Endothelial cell of umbilical vein (primary cell): ENCODE measurements at regions not wholly inside any gene's neighbourhood (a gene's known extent, or its start where the extent isn't known, plus 50 kb on each side); places are given as distances from the start of the nearest gene placed in this dataset.
A peak's percentile ranks its signal among the peaks of the same experiment; 100 is the strongest.

Source experiments
- BruUV-seq: library from RNA; stranded (reverse); fragments of 400-500 nt; replicated peaks from 2 replicates; lab custom pipeline; 2021; lab: Mats Ljungman, UMichigan
- CTCF ChIA-PET: fragments of 300-600, 350-600 bp; sonication (Branson Sonifier 250); formaldehyde crosslinking; loops from one replicate; lab custom pipeline; 2021; ENCODE audit warnings: antibody characterized with exemption, inconsistent platforms; lab: Charles Lee
- POLR2A ChIA-PET: fragments of 300-600, 350-600 bp; sonication (Branson Sonifier 250); formaldehyde crosslinking; loops from one replicate; lab custom pipeline; 2021; ENCODE audit warnings: antibody characterized with exemption, inconsistent platforms; lab: Charles Lee
- DNase-seq: peaks from one replicate; pipeline ENCODE4 v3.0.0-alpha.2; 2011; ENCODE audit warnings: low read depth, low spot score
- FAIRE-seq: peaks from 2 replicates; lab custom pipeline; 2011; peaks lifted over from hg19 to GRCh38; lab: Jason Lieb, UNC
- H2AFZ ChIP-seq: 2 replicates; pipeline ENCODE4 v1.6.0; 2012; ENCODE audit warnings: low read depth, low read length, control low read depth, inconsistent platforms
- H3K27ac ChIP-seq: 2 replicates; pipeline ENCODE4 v1.5.1; 2011; ENCODE audit warnings: low read depth, mild to moderate bottlenecking, control low read depth, low read length, moderate library complexity; ENCODE audit not compliant: insufficient read depth
- H3K27me3 ChIP-seq, 2 experiments: 2 replicates each; pipeline versions ENCODE4 v1.6.0 to v1.6.1; 2011; ENCODE audit warnings: low read length in 2 of 2, mixed read lengths in 1 of 2; ENCODE audit not compliant: control insufficient read depth in 2 of 2, insufficient read depth in 2 of 2
- H3K36me3 ChIP-seq, 2 experiments: 2 replicates in 1 of 2; 3 replicates in 1 of 2; pipeline ENCODE4 v1.5.1; 2011; ENCODE audit warnings: low read length in 2 of 2, mild to moderate bottlenecking in 1 of 2, moderate library complexity in 1 of 2; ENCODE audit not compliant: control insufficient read depth in 2 of 2, insufficient read depth in 2 of 2; ENCODE audit errors: extremely low read depth in 1 of 2
- H3K4me1 ChIP-seq: 3 replicates; pipeline ENCODE4 v1.5.1; 2011; ENCODE audit warnings: mild to moderate bottlenecking, low read length; ENCODE audit not compliant: control insufficient read depth, insufficient read depth; ENCODE audit errors: extremely low read depth
- H3K4me2 ChIP-seq: 2 replicates; pipeline ENCODE4 v1.6.1; 2011; ENCODE audit warnings: low read length, control low read depth, mixed read lengths; ENCODE audit not compliant: insufficient read depth
- H3K4me3 ChIP-seq, 3 experiments: fragments of 200-600 bp in 1 of 3; sonication (generic), shearing (Covaris generic) in 1 of 3; replicated peaks in 1 of 3; 2 replicates each; pipeline ENCODE4 v1.5.1; 2011 to 2016; ENCODE audit warnings: control low read depth in 3 of 3, low read length in 3 of 3, mild to moderate bottlenecking in 2 of 3, inconsistent platforms in 1 of 3, low read depth in 1 of 3, moderate library complexity in 1 of 3; ENCODE audit not compliant: insufficient read depth in 1 of 3
- H3K79me2 ChIP-seq: 2 replicates; pipeline ENCODE4 v1.6.0; 2012; ENCODE audit warnings: low read length, inconsistent platforms; ENCODE audit not compliant: control insufficient read depth, insufficient read depth
- H3K9ac ChIP-seq: replicated peaks from 2 replicates; pipeline ENCODE3; 2011; ENCODE audit warnings: low read length, control low read depth; ENCODE audit not compliant: insufficient read depth; ENCODE audit errors: extremely low read depth
- H3K9me1 ChIP-seq: replicated peaks from 3 replicates; pipeline ENCODE4 v1.6.0; 2011; ENCODE audit warnings: mild to moderate bottlenecking, low read length; ENCODE audit not compliant: control insufficient read depth, insufficient read depth; ENCODE audit errors: extremely low read depth
- H3K9me3 ChIP-seq: replicated peaks from 2 replicates; pipeline ENCODE4 v1.5.1; 2012; ENCODE audit warnings: low read length, inconsistent platforms; ENCODE audit not compliant: control insufficient read depth, insufficient read depth
- H4K20me1 ChIP-seq: replicated peaks from 2 replicates; pipeline ENCODE3; 2011; ENCODE audit warnings: mild to moderate bottlenecking, low read length; ENCODE audit not compliant: control insufficient read depth, insufficient read depth; ENCODE audit errors: extremely low read depth
- EZH2 ChIP-seq: IDR thresholded peaks from 2 replicates; pipeline ENCODE4 v1.6.1; 2012; ENCODE audit warnings: borderline replicate concordance, low read depth, mild to moderate bottlenecking, moderate library complexity, low read length, inconsistent platforms; ENCODE audit not compliant: severe bottlenecking
- FOS ChIP-seq: IDR thresholded peaks from 2 replicates; pipeline ENCODE4 v1.6.1; 2011; ENCODE audit warnings: mild to moderate bottlenecking, low read length, moderate library complexity, borderline replicate concordance; ENCODE audit not compliant: insufficient read depth
- GATA2 ChIP-seq: IDR thresholded peaks from 2 replicates; pipeline ENCODE4 v1.7.0; 2011; ENCODE audit warnings: low read depth, mild to moderate bottlenecking, moderate library complexity, mixed read lengths, low read length; ENCODE audit not compliant: insufficient read length, insufficient read depth
- JUN ChIP-seq: IDR thresholded peaks from 2 replicates; pipeline ENCODE4 v1.6.1; 2011; ENCODE audit warnings: borderline replicate concordance, low read depth; ENCODE audit not compliant: insufficient read length, insufficient read depth
- MAX ChIP-seq: IDR thresholded peaks from 2 replicates; pipeline ENCODE4 v1.6.1; 2011; ENCODE audit not compliant: insufficient read depth, insufficient read length
- MYC ChIP-seq: IDR thresholded peaks from one replicate; pipeline ENCODE4 v1.6.1; 2011; ENCODE audit warnings: mild to moderate bottlenecking, low read depth, low read length
- POLR2A ChIP-seq: IDR thresholded peaks from 2 replicates; pipeline ENCODE4 v1.6.1; 2012; ENCODE audit warnings: low read depth, mild to moderate bottlenecking, control low read depth, low read length
- POLR2AphosphoS5 ChIP-seq: IDR thresholded peaks from 2 replicates; pipeline ENCODE4 v1.6.1; 2012; ENCODE audit warnings: low read depth, mild to moderate bottlenecking, control low read depth, low read length, moderate library complexity; ENCODE audit not compliant: insufficient read depth
- dilution Hi-C: fragments of 300-500 bp; cut with MboI; formaldehyde crosslinking; loops from one replicate; pipeline ENCODE4 v1.15.0; 2019; ENCODE audit warnings: low sequenced_read_pairs; ENCODE audit not compliant: extremely low pct_ligation_motif_present
- intact Hi-C: fragments of 100-400 bp; cut with micrococcal nuclease; formaldehyde crosslinking; loops from one replicate; pipeline ENCODE4 v1.10.0; 2022
- TF ChIP-seq, protein P1 (sequence below), 2 donors: IDR thresholded peaks; 1 replicate in 1 of 2; 2 replicates in 1 of 2; pipeline ENCODE4 v1.5.1; 2011; ENCODE audit warnings: low read length in 2 of 2, mild to moderate bottlenecking in 2 of 2, moderate library complexity in 2 of 2, control low read depth in 1 of 2, inconsistent platforms in 1 of 2, low read depth in 1 of 2; ENCODE audit not compliant: insufficient read depth in 1 of 2; ENCODE audit errors: extremely low read depth in 1 of 2

DNA sequence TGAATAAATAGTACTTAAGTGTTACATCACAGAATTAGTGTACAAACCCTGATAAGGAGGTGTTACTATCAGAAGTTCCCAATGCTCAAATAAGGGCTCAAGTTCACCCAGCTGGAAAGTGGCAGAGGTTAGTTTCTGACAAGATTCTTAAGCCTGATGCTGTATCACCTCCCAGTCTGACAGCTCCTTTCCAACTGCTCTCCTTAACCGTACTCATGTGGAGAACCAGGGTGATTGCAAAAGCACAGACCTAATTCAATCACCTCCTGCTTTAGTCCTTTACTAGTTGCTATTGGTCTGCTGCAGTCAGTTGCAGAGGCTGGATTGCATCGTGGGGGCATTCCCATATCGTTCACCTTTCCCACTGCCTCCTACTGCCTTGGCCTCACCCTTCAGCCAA, 100.4 kb upstream of the ZNF618 start:
- CTCF ChIA-PET, result interaction anchor here (1.2 kb wide), 1 partner anchor 26 kb away, joined by 3 read pairs; no protein-coding TSS in a partner anchor

More for the DNA sequence above, 100.4 kb upstream of the ZNF618 start:
- Histone ChIP-seq H3K27me3 (peaks cover 0 to 3% of the 10 kb centered on the region in 2 experiments), H2AFZ (no peak overlapping the region), H3K36me3 (no peaks in the 10 kb centered on the region), H3K79me2 (no peaks in the 10 kb centered on the region), H3K9me1 (no peaks in the 10 kb centered on the region), H4K20me1 (no peaks in the 10 kb centered on the region), H3K9ac (no peak overlapping the region), H3K27ac (no peak overlapping the region), H3K4me2 (no peak overlapping the region), H3K4me3 (no peak overlapping the region), H3K9me3 (no peaks in the 10 kb centered on the region), H3K4me1 (no peaks in the 10 kb centered on the region)
- DNase-seq (peak; percentile 16), FAIRE-seq (no peak)
- no TSS peak for BruUV-seq
- no peak for TF ChIP-seq POLR2A
- no peak for TF ChIP-seq JUN
- TF ChIP-seq, protein P1, sequence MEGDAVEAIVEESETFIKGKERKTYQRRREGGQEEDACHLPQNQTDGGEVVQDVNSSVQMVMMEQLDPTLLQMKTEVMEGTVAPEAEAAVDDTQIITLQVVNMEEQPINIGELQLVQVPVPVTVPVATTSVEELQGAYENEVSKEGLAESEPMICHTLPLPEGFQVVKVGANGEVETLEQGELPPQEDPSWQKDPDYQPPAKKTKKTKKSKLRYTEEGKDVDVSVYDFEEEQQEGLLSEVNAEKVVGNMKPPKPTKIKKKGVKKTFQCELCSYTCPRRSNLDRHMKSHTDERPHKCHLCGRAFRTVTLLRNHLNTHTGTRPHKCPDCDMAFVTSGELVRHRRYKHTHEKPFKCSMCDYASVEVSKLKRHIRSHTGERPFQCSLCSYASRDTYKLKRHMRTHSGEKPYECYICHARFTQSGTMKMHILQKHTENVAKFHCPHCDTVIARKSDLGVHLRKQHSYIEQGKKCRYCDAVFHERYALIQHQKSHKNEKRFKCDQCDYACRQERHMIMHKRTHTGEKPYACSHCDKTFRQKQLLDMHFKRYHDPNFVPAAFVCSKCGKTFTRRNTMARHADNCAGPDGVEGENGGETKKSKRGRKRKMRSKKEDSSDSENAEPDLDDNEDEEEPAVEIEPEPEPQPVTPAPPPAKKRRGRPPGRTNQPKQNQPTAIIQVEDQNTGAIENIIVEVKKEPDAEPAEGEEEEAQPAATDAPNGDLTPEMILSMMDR (IDR thresholded peaks at IDR 0.05; ENCODE audit: extremely low read depth in 1 of 2, insufficient read depth in 1 of 2, low read depth in 1 of 2, low read length in 2 of 2), result no peak
- TF ChIP-seq MYC, result no peak
- no peak for TF ChIP-seq GATA2
- TF ChIP-seq MAX, result no peak
- no peak for TF ChIP-seq EZH2
- TF ChIP-seq FOS, result no peak
- TF ChIP-seq POLR2AphosphoS5, result no peak
- dilution Hi-C loops, result no loop called here
- intact Hi-C loops, result no loop called here
- POLR2A ChIA-PET, result no interaction called here
